ENCODE measurements at regions not wholly inside any gene's neighbourhood (a gene's known extent, or its start where the extent isn't known, plus 50 kb on each side); places are given as distances from the start of the nearest gene placed in this dataset.

GRCh38 chr2:154533300-154533940 lies 165.1 kb upstream of the KCNJ3 start:
- no peak overlapping the region for H3K4me3 ChIP-seq (replicated peaks; ENCODE audit: low read depth, low read length)
- TF ChIP-seq CTCF (IDR thresholded peaks at IDR 0.05; ENCODE audit: low read depth, low read length, missing control alignments): no peak
- DNase-seq (ENCODE audit: extremely low read depth, low read depth): no peak

- H3K4me3 ChIP-seq (replicated peaks; ENCODE audit: low read depth, low read length): no peak overlapping the region
- DNase-seq (ENCODE audit: extremely low read depth, low read depth): no peak
- TF ChIP-seq CTCF (IDR thresholded peaks at IDR 0.05; ENCODE audit: low read depth, low read length, missing control alignments): no peak
Observed at GRCh38 chr2:154537024-154537423, 161.5 kb upstream of the KCNJ3 start.

DNA sequence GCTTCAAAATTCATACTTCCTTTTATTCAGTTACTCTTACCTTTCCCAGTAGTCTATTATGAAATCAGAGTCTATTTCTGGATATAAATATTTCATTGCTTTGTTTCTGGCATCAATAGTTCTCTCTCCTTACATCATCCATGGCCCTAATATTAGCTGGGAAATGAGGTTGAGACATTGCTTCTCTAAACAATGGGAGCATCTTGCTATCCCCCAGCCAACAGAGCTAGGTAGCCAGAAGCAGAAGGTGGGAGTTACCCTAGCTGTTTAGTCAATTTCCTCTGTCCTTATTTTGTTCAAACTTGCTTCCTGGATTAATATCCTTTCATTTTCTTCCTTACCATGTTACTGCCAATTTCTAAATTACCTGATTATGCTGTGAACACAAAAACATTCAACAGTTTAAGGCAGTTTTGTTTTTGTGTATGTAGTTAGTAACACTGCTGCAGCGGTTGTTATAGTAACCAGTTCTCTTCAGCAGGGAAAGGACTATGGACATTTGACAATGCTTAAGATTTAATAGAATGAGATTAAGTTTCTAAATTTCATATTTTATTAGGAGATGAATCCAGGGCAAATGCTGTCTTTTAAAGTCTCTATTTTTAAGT lies 160.5 kb upstream of the KCNJ3 start:
- H3K4me3 ChIP-seq (replicated peaks; ENCODE audit: low read depth, low read length): no peak overlapping the region
- TF ChIP-seq CTCF (IDR thresholded peaks at IDR 0.05; ENCODE audit: low read depth, low read length, missing control alignments): no peak
- DNase-seq (ENCODE audit: extremely low read depth, low read depth): no peak

GRCh38 chr2:154546341-154546740 lies 152.2 kb upstream of the KCNJ3 start:
- no peak for DNase-seq (ENCODE audit: extremely low read depth, low read depth)
- no peak for TF ChIP-seq CTCF (IDR thresholded peaks at IDR 0.05; ENCODE audit: low read depth, low read length, missing control alignments)
- no peak overlapping the region for H3K4me3 ChIP-seq (replicated peaks; ENCODE audit: low read depth, low read length)

GRCh38 chr2:154549869-154550268 lies 148.6 kb upstream of the KCNJ3 start:
- H3K4me3 ChIP-seq (replicated peaks; ENCODE audit: low read depth, low read length): no peak overlapping the region
- no peak for DNase-seq (ENCODE audit: extremely low read depth, low read depth)
- no peak for TF ChIP-seq CTCF (IDR thresholded peaks at IDR 0.05; ENCODE audit: low read depth, low read length, missing control alignments)

- no peak for TF ChIP-seq CTCF (IDR thresholded peaks at IDR 0.05; ENCODE audit: low read depth, low read length, missing control alignments)
- DNase-seq (ENCODE audit: extremely low read depth, low read depth): no peak
- no peak overlapping the region for H3K4me3 ChIP-seq (replicated peaks; ENCODE audit: low read depth, low read length)
Observed at GRCh38 chr2:154551649-154552048, 146.8 kb upstream of the KCNJ3 start.

Data from HFF-Myc (cell line).